ENCODE measurements at regions not wholly inside any gene's neighbourhood (a gene's known extent, or its start where the extent isn't known, plus 50 kb on each side); places are given as distances from the start of the nearest gene placed in this dataset.
A peak's percentile ranks its signal among the peaks of the same experiment; 100 is the strongest.

DNA sequence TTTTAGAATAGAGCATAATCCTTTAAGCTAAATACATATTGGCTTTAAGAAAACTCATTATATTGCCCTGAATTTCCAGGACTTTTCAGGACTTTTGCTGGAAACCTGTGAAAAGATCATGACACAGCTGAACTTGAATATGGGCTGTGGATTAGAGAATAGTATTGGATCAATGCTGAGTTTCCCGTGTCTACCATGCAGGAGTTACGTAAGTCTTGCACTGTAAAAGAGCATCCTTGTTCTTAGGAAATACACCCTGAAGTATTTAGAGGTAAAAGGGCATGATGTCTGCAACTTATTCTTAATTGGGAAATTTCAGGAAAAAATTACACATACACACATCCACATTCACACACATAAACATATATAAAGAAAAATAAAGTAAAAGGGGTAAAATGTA is 82.1 kb downstream of the ZFP36L2 start:
- peak; percentile 57 to 76 for DNase-seq (ENCODE audit: low read depth in 1 of 2, low spot score in 1 of 2)

DNA sequence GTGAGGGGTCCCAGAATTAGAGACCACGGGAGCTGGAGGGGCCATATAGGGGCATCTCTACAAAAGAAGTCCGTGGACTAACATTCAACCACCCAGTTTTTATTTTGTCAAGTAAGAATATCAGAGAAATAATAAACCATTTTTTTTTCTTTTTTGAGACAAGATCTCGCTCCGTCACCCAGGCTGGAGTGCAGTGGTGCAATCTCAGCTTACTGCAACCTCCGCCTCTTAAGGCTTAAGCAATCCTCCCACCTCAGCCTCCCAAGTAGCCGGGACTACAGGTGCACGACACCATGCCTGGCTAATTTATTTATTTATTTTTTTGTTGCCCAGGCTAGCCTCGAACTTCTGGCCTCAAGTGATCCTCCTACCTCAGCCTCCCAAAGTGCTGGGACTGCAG is 82.7 kb downstream of the ZFP36L2 start:
- H3K4me3 ChIP-seq (replicated peaks; ENCODE audit: insufficient read depth, low read length), result no peak overlapping the region
- peak overlapping the region; percentile 40 for H3K27ac ChIP-seq (replicated peaks)
- H3K27me3 ChIP-seq (ENCODE audit: insufficient read depth, poor library complexity, severe bottlenecking), result no peaks in the 10 kb centered on the region
- peak in 1 of 2 experiments; percentile 38 for DNase-seq (ENCODE audit: low read depth in 1 of 2, low spot score in 1 of 2)
- TF ChIP-seq, protein P1, sequence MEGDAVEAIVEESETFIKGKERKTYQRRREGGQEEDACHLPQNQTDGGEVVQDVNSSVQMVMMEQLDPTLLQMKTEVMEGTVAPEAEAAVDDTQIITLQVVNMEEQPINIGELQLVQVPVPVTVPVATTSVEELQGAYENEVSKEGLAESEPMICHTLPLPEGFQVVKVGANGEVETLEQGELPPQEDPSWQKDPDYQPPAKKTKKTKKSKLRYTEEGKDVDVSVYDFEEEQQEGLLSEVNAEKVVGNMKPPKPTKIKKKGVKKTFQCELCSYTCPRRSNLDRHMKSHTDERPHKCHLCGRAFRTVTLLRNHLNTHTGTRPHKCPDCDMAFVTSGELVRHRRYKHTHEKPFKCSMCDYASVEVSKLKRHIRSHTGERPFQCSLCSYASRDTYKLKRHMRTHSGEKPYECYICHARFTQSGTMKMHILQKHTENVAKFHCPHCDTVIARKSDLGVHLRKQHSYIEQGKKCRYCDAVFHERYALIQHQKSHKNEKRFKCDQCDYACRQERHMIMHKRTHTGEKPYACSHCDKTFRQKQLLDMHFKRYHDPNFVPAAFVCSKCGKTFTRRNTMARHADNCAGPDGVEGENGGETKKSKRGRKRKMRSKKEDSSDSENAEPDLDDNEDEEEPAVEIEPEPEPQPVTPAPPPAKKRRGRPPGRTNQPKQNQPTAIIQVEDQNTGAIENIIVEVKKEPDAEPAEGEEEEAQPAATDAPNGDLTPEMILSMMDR (IDR thresholded peaks at IDR 0.05; ENCODE audit: insufficient read depth, low read length), result no peak
- TF ChIP-seq SPI1 (IDR thresholded peaks at IDR 0.05; ENCODE audit: borderline replicate concordance, low read depth), result no peak
- no peak for TF ChIP-seq GABPA (IDR thresholded peaks at IDR 0.05; ENCODE audit: low read depth)
- TF ChIP-seq, protein P2, sequence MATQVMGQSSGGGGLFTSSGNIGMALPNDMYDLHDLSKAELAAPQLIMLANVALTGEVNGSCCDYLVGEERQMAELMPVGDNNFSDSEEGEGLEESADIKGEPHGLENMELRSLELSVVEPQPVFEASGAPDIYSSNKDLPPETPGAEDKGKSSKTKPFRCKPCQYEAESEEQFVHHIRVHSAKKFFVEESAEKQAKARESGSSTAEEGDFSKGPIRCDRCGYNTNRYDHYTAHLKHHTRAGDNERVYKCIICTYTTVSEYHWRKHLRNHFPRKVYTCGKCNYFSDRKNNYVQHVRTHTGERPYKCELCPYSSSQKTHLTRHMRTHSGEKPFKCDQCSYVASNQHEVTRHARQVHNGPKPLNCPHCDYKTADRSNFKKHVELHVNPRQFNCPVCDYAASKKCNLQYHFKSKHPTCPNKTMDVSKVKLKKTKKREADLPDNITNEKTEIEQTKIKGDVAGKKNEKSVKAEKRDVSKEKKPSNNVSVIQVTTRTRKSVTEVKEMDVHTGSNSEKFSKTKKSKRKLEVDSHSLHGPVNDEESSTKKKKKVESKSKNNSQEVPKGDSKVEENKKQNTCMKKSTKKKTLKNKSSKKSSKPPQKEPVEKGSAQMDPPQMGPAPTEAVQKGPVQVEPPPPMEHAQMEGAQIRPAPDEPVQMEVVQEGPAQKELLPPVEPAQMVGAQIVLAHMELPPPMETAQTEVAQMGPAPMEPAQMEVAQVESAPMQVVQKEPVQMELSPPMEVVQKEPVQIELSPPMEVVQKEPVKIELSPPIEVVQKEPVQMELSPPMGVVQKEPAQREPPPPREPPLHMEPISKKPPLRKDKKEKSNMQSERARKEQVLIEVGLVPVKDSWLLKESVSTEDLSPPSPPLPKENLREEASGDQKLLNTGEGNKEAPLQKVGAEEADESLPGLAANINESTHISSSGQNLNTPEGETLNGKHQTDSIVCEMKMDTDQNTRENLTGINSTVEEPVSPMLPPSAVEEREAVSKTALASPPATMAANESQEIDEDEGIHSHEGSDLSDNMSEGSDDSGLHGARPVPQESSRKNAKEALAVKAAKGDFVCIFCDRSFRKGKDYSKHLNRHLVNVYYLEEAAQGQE (IDR thresholded peaks at IDR 0.05; ENCODE audit: insufficient replicate concordance, low read depth), result no peak
- TF ChIP-seq POLR2AphosphoS5 (IDR thresholded peaks at IDR 0.05; ENCODE audit: low read depth), result no peak

More for the DNA sequence above, 82.1 kb downstream of the ZFP36L2 start:
- H3K27me3 ChIP-seq (ENCODE audit: insufficient read depth, poor library complexity, severe bottlenecking), result no peaks in the 10 kb centered on the region
- TF ChIP-seq, protein P1 (IDR thresholded peaks at IDR 0.05; ENCODE audit: insufficient read depth, low read length), result no peak
- TF ChIP-seq POLR2AphosphoS5 (IDR thresholded peaks at IDR 0.05; ENCODE audit: low read depth) (no peak), SPI1 (IDR thresholded peaks at IDR 0.05; ENCODE audit: borderline replicate concordance, low read depth) (no peak), GABPA (IDR thresholded peaks at IDR 0.05; ENCODE audit: low read depth) (no peak)
- TF ChIP-seq, protein P2 (IDR thresholded peaks at IDR 0.05; ENCODE audit: insufficient replicate concordance, low read depth), result no peak
- H3K27ac ChIP-seq (replicated peaks), result peak overlapping the region; percentile 40
- no peak overlapping the region for H3K4me3 ChIP-seq (replicated peaks; ENCODE audit: insufficient read depth, low read length)

DNA sequence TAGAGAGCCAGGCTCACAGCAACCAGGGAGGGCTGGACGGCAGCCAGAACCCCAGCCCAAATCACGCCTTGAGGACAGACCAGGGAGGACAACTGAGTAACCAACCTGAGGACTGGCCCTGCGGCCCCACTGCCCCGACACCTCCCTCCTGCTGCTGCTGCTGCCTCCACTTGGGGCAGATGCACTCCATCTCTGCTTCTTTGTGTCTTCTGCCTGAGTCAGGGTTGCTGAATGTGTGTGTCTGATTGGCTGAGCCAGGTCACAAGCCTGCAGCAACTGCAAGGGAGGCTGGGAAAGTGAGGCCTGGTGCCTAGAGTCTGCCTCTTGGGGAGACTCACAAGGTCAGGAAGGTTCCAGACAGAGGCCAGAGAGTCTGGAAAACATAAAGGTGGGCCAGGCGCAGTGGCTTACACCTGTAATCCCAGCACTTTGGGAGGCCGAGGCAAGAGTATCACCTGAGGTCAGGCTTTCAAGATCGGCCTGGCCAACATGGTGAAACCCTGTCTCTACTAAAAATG is 83.4 kb downstream of the ZFP36L2 start:
- Histone ChIP-seq H3K27me3 (ENCODE audit: insufficient read depth, poor library complexity, severe bottlenecking) (no peaks in the 10 kb centered on the region), H3K27ac (replicated peaks) (peak overlapping the region; percentile 40; the same call in 1 of the 2 replicates), H3K4me3 (replicated peaks; ENCODE audit: insufficient read depth, low read length) (no peak overlapping the region)
- DNase-seq (ENCODE audit: low read depth in 1 of 2, low spot score in 1 of 2), result peak in 1 of 2 experiments; percentile 35
- TF ChIP-seq, protein P1 (IDR thresholded peaks at IDR 0.05; ENCODE audit: insufficient read depth, low read length), result no peak
- TF ChIP-seq SPI1 (IDR thresholded peaks at IDR 0.05; ENCODE audit: borderline replicate concordance, low read depth) (no peak), GABPA (IDR thresholded peaks at IDR 0.05; ENCODE audit: low read depth) (no peak), POLR2AphosphoS5 (IDR thresholded peaks at IDR 0.05; ENCODE audit: low read depth) (no peak)
- TF ChIP-seq, protein P2 (IDR thresholded peaks at IDR 0.05; ENCODE audit: insufficient replicate concordance, low read depth), result no peak
